ENCODE measurements at regions not wholly inside any gene's neighbourhood (a gene's known extent, or its start where the extent isn't known, plus 50 kb on each side); places are given as distances from the start of the nearest gene placed in this dataset.

DNA sequence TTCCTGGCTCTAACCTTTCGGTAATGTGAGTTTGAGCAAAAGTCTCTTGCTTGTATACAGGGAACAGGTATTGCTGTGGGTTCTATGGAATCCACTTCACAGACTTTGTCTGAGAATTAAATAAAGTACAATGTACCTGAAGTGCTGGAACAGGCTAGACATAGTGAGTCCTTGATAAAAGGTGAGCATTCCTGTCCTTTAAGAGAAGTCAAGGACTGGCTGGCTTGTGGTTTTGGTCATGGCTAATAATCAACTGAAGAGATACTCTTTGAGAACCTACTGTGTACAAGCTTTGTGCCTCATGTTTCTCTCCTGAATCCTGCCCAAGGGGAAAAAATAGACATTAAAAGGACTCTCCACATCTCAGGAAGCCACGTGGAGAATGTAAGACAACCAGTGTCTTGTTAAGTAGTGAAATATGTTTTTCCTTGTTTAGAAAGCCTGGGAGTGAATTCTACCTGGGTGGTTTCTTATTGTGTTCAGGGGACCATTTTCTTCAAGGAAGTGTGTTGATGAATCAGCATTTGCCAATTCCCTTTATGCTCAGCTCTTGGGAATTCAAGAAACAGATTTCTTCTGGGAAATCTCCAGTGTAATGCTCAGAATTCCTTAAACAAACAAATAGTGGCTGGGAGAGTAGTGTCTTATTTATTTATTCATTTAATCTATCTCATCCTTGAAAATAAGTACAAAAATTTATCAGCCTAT lies 55.2 kb upstream of the PLD5 start:
- Histone ChIP-seq H3F3A (ENCODE audit: insufficient read depth, low read length) (no peaks in the 10 kb centered on the region), H3K27me3 (ENCODE audit: insufficient read depth, low read length) (no peaks in the 10 kb centered on the region), H3K36me3 (ENCODE audit: insufficient read depth, low read length) (no peaks in the 10 kb centered on the region), H3K9ac (ENCODE audit: low read length) (no peak overlapping the region), H3K4me3 (ENCODE audit: low read depth, low read length, poor library complexity, severe bottlenecking) (no peak overlapping the region), H3K9me3 (ENCODE audit: low read length) (no peaks in the 10 kb centered on the region), H3K9me2 (ENCODE audit: low read depth, low read length) (no peaks in the 10 kb centered on the region), H2AFZ (ENCODE audit: low read length) (no peak overlapping the region), H3K27ac (ENCODE audit: low read depth, low read length, poor library complexity, severe bottlenecking) (no peak overlapping the region), H4K20me1 (ENCODE audit: insufficient read depth, low read length) (no peaks in the 10 kb centered on the region), H3K79me2 (ENCODE audit: insufficient read depth, low read length) (no peaks in the 10 kb centered on the region), H3K4me1 (ENCODE audit: insufficient read depth, low read length, severe bottlenecking) (no peaks in the 10 kb centered on the region), H3K4me2 (ENCODE audit: low read length) (no peak overlapping the region)
- TF ChIP-seq, protein P1, sequence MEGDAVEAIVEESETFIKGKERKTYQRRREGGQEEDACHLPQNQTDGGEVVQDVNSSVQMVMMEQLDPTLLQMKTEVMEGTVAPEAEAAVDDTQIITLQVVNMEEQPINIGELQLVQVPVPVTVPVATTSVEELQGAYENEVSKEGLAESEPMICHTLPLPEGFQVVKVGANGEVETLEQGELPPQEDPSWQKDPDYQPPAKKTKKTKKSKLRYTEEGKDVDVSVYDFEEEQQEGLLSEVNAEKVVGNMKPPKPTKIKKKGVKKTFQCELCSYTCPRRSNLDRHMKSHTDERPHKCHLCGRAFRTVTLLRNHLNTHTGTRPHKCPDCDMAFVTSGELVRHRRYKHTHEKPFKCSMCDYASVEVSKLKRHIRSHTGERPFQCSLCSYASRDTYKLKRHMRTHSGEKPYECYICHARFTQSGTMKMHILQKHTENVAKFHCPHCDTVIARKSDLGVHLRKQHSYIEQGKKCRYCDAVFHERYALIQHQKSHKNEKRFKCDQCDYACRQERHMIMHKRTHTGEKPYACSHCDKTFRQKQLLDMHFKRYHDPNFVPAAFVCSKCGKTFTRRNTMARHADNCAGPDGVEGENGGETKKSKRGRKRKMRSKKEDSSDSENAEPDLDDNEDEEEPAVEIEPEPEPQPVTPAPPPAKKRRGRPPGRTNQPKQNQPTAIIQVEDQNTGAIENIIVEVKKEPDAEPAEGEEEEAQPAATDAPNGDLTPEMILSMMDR (IDR thresholded peaks at IDR 0.05; ENCODE audit: low read length): no peak
- TF ChIP-seq EZH2 (IDR thresholded peaks at IDR 0.05; ENCODE audit: borderline replicate concordance, low read length): no peak
